HL-60 (cell line): ENCODE measurements at regions not wholly inside any gene's neighbourhood (a gene's known extent, or its start where the extent isn't known, plus 50 kb on each side); places are given as distances from the start of the nearest gene placed in this dataset.
A peak's percentile ranks its signal among the peaks of the same experiment; 100 is the strongest.

ENCODE experiments used
- DNase-seq, 2 experiments: peaks; one replicate each; pipeline ENCODE4 v3.0.0-alpha.2; 2010 to 2020; ENCODE audit warnings: low read depth in 1 of 2, low spot score in 1 of 2
- H3K27ac ChIP-seq: fragments of 250-450 bp; sonication (Bioruptor Pico); replicated peaks from 2 replicates; pipeline ENCODE4 v1.5.1; 2020; ENCODE audit warnings: mild to moderate bottlenecking, moderate library complexity
- H3K27me3 ChIP-seq: fragments of 250-450 bp; sonication (Bioruptor Pico); 2 replicates; pipeline ENCODE4 v1.5.1; 2021; ENCODE audit warnings: mild to moderate bottlenecking, moderate library complexity; ENCODE audit not compliant: insufficient read depth, poor library complexity, severe bottlenecking
- H3K4me3 ChIP-seq: replicated peaks from 2 replicates; pipeline ENCODE4 v1.5.1; 2011; ENCODE audit warnings: mild to moderate bottlenecking, control low read depth, low read length; ENCODE audit not compliant: insufficient read depth
- GABPA ChIP-seq: IDR thresholded peaks from 2 replicates; pipeline ENCODE4 v1.6.1; 2012; ENCODE audit warnings: low read depth
- POLR2AphosphoS5 ChIP-seq: IDR thresholded peaks from 2 replicates; pipeline ENCODE4 v1.6.1; 2012; ENCODE audit warnings: low read depth
- REST ChIP-seq: IDR thresholded peaks from 2 replicates; pipeline ENCODE4 v1.6.1; 2012; ENCODE audit warnings: low read depth; ENCODE audit not compliant: insufficient replicate concordance
- SPI1 ChIP-seq: IDR thresholded peaks from 2 replicates; pipeline ENCODE4 v1.6.1; 2012; ENCODE audit warnings: low read depth, mild to moderate bottlenecking, borderline replicate concordance
- TF ChIP-seq, protein P1 (sequence below): IDR thresholded peaks from one replicate; pipeline ENCODE4 v1.5.1; 2011; ENCODE audit warnings: low read length, control low read depth, inconsistent platforms; ENCODE audit not compliant: insufficient read depth

DNA sequence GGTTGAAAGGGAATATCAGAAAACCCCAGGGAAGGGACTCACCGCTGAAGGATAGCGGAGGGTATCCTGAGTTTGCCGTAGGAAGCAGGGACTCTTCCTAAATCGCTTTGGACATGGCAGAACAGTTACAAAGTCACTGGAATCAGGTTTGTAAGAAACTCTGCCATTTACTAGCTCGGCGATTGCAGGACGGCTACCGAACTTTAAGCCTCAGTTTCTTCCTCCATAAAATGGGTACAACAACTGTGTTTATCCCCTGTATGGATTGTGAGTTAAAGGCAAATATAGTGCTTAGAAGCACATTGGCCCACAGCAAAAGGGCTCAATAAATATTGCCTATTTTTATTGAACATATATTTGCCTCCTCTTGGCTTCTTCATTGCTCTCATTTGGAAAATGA lies 90.6 kb downstream of the MAF start:
- Histone ChIP-seq H3K4me3 (no peak overlapping the region), H3K27me3 (no peaks in the 10 kb centered on the region), H3K27ac (no peak overlapping the region)
- TF ChIP-seq REST = no peak
- TF ChIP-seq, protein P1, sequence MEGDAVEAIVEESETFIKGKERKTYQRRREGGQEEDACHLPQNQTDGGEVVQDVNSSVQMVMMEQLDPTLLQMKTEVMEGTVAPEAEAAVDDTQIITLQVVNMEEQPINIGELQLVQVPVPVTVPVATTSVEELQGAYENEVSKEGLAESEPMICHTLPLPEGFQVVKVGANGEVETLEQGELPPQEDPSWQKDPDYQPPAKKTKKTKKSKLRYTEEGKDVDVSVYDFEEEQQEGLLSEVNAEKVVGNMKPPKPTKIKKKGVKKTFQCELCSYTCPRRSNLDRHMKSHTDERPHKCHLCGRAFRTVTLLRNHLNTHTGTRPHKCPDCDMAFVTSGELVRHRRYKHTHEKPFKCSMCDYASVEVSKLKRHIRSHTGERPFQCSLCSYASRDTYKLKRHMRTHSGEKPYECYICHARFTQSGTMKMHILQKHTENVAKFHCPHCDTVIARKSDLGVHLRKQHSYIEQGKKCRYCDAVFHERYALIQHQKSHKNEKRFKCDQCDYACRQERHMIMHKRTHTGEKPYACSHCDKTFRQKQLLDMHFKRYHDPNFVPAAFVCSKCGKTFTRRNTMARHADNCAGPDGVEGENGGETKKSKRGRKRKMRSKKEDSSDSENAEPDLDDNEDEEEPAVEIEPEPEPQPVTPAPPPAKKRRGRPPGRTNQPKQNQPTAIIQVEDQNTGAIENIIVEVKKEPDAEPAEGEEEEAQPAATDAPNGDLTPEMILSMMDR = no peak
- TF ChIP-seq SPI1 = no peak
- TF ChIP-seq GABPA = no peak
- no peak for TF ChIP-seq POLR2AphosphoS5
- DNase-seq = no peak

- no peak for DNase-seq
- H3K27me3 ChIP-seq = no peaks in the 10 kb centered on the region
- peak; percentile 41; the same call in 1 of the 2 replicates for TF ChIP-seq SPI1
- no peak for TF ChIP-seq POLR2AphosphoS5
These were observed 91.3 kb downstream of the MAF start for GRCh38 chr16:79509211-79509631.

GRCh38 chr16:79508294-79508693 lies 92.2 kb downstream of the MAF start:
- no peak overlapping the region for H3K27ac ChIP-seq

More at GRCh38 chr16:79509211-79509631, 91.3 kb downstream of the MAF start:
- no peak overlapping the region for H3K4me3 ChIP-seq
- H3K27ac ChIP-seq = no peak overlapping the region

GRCh38 chr16:79505344-79505743 lies 95.2 kb downstream of the MAF start:
- TF ChIP-seq GABPA = no peak
- DNase-seq = no peak
- no peak overlapping the region for H3K4me3 ChIP-seq
- no peak overlapping the region for H3K27ac ChIP-seq
- H3K27me3 ChIP-seq = no peaks in the 10 kb centered on the region

More at GRCh38 chr16:79508294-79508693, 92.2 kb downstream of the MAF start:
- Histone ChIP-seq H3K27me3 (no peaks in the 10 kb centered on the region), H3K4me3 (no peak overlapping the region)
- no peak for DNase-seq
- TF ChIP-seq SPI1 (no peak), POLR2AphosphoS5 (no peak), REST (no peak)

DNA sequence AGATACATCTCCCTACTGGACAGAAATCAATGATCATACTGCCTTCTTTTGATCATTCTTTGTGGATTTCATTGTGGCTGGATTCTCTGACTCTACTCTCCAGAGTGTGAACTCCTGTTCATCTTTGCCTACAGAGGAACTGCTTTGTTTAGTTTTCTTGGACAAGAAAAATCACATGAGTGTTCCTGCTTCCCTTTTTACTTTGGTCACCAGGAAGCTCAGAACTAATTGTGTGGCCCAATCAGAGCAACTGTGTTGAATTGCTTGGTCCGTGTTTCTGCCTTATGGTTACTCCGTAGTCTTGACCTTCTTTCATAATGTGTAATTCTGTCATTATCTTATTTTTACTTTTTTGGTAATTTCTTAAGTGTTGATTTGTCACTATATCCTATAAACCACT lies 97.0 kb downstream of the MAF start:
- TF ChIP-seq REST (no peak), GABPA (no peak), POLR2AphosphoS5 (no peak), SPI1 (no peak)
- TF ChIP-seq, protein P1 = no peak
- H3K27me3 ChIP-seq = no peaks in the 10 kb centered on the region
- H3K27ac ChIP-seq = no peak overlapping the region

More for the DNA sequence above, 97.0 kb downstream of the MAF start:
- DNase-seq = no peak
- H3K4me3 ChIP-seq = no peak overlapping the region
